GM18520 (cell line): ENCODE measurements at regions not wholly inside any gene's neighbourhood (a gene's known extent, or its start where the extent isn't known, plus 50 kb on each side); places are given as distances from the start of the nearest gene placed in this dataset.

Experiments
- ATAC-seq: cut with Tn5 transposase; IDR thresholded peaks from one replicate; pipeline ENCODE4 v1.9.1; 2021; ENCODE audit not compliant: unreplicated experiment

- no peak for ATAC-seq
Observed at GRCh38 chr13:24042710-24043440, 117.6 kb upstream of the SPATA13 start.

DNA sequence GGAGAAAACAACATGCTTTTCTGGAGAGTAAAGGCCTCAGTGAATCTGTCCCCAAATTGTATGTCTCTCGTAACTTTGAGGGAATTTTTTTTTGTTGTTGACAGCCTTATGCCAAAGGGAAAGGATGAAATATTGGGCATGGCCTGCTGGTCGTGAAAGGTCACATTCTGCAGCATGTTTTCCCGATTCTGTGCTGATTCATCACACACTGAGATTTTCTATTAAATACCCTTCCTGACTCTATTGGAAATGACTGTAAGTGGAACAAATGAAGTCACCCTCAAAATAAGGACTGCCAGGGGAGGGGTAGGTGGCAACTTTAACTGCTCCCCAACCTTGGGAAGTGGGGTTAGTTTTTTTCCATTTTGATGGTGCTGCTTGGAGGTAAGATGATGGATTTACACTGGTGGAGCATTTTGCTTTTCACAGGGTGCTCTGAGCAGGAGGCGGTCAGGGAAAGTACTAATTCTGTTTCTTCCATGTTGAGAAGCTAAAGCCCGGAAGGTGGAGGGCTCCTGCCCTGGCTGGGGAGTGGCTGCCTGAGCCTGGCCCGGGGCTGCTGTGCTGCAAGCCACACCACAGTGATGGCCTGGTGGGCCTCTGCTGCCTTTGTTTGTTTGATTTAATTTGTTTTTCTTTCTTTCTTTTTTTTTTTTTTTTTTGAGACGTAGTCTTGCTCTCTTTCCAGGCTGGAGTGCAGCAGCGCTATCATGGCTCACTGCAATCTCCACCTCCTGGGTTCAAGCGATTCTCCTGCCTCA lies 116.8 kb upstream of the SPATA13 start:
- ATAC-seq, result no peak

DNA sequence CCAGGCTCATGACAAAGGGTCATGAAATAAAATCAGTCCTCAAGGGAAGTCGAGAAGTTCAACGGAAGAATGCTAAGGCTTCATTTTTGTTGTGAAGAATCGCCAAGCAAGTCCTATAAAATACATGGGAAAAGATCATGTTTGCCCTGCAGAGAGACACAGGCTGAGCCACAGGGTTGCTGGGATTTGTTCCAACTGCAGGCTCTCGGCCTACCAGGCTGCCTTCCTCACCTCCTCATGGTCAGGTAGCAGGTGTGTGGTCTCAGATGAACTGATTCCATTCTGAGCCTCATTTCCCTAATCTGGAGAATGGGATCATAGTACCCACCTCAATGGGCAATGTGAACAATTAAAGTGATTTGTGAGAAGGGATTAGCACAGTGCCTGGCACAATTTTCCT lies 114.9 kb upstream of the SPATA13 start:
- no peak for ATAC-seq

GRCh38 chr13:24050292-24050711 lies 110.2 kb upstream of the SPATA13 start:
- ATAC-seq, result no peak

DNA sequence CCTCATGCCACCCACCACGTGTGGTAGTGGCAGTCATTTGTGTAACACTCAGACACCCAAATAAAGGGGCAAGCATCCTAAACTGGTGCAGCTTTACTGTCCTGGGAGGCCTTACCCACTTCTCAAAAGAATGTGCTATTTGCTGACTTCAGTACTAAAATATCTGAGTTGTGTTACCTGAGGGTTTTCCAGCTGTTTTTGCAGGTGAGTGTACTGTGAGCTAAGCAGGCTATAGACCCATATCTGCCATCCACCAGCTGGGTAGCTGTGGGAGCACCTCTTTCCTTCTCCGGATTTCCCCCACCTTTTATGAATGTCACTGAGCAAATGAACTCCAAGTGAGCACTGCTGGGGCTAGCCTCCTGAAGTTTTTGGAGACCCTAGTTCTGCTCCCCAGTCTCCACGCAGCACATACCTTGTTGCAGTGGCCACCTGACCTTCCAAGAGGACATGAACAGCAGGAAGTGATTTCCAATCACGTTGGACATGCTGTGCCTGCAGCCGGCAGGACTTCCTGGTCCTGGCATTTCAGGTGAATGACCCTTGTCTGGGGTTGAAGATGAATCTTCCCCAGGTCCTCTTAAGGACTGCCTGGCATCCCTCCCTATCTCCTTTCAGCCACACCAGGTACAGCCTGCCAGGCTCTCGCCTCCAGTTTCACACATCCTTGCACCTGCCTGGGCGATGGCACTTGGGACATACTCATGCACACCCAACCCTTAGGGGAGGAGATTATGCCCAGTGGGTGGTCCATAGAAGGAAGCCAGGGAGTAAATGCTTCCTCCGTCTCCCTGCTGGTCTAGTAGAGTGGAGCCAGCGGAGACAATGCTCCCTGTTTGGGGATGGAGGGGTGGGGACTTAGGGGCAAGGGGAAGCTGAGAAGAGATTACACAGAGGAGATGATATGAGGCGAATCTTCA lies 109.5 kb upstream of the SPATA13 start:
- ATAC-seq, result no peak

DNA sequence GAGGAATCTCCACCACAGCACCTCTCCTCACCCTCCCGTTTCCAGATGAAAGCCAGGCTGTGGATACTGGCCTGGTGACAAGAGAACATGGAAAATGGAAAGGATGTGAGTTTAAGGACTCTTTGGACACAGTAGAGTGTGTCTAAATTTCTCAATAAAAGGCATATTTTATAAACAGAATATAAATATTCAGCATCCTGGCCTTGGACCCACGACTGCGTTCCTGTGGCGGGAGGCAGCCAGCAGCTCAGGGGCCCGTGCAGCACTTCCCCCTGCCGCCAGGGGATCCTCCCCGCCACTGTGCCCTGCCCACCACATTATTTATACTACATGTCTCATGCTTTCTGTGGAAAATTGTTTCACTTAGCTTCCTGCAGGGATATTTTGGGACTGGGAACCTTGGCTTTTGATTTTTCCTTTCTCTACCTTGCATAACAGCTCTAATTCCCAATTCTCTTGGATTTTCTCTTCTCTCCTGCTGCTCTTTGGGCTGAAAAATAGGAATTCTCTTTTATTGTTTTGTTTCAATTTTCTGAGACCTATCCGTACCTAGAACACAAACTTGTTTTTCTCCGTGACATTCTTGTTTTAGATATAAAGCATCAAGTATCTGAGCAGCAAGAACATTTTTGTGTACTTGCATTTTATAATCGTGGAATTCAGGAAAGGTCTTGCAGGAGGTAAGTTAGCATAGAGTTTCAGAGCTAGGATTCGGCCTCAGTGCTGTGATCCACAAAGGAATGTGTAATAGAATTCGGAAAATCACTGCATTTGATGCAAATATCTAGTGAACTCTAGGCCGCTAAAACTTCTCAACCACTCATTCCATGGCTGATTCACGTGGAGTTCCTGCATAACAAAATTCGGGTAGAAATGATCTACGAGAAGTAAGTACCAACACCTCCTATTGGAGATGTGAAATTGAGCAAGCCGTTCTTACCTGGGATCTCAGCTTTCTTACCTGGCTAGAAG lies 107.7 kb upstream of the SPATA13 start:
- no peak for ATAC-seq

DNA sequence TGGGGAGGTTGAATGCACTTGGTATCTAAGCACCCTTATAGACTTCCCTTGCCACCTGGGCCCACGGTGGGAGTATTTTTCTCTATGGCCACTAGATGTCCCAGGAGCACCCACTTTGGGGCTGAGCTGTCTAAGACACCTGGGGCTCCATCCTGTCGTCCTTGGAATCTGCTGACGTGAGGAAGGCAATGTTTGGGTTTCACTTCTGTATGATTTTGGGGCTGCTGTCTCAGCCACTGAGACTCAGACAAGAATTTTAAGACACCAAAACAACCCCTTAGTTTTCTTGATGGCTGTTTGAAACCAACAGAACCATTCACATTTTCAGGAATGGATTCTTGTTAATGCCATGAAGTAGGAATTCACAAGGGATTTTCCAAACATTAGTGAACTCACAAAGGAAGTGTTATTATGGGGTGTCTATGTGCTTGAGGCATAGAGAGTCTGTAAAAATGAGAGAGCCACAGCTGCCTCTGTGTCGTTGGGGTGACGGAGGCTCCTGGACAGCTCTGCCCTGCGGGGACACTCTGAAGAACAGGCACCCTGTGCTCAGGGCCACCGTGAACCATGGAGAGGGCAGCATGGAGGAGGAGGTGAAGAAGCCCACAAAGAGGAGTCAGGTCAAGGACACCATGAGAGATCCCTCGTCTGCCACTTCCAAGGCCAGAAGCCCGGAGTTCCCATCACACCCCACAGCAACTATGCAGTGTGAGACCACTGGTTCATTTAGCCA lies 106.8 kb upstream of the SPATA13 start:
- ATAC-seq, result peak; percentile 47

DNA sequence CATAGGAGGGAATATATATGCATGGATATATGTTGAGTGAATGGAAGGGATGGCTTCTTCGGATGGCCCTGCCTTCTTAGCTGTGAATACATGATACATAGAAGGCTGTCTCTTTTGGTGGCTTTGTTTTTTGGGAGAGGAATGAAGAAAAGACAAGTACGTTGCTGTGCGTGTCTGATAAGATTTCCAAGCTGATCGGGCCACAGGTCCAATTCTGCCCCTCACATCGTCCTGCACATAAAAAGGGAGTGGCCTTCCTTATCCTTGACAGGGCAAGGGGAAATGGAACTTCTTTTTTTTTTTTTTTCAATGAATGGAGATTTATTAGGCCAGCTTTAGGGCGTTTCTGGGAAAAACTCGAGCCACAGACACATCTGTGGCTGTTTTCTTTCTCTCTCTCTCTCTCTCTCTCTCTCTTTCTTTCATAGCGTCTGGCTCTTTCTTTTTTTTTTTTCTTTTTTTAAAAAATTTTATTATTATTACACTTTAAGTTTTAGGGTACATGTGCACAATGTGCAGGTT lies 103.8 kb upstream of the SPATA13 start:
- ATAC-seq, result no peak

GRCh38 chr13:24060993-24061392 lies 99.5 kb upstream of the SPATA13 start:
- ATAC-seq, result peak; percentile 60

- no peak for ATAC-seq
Observed at GRCh38 chr13:24063281-24063877, 97.1 kb upstream of the SPATA13 start.

DNA sequence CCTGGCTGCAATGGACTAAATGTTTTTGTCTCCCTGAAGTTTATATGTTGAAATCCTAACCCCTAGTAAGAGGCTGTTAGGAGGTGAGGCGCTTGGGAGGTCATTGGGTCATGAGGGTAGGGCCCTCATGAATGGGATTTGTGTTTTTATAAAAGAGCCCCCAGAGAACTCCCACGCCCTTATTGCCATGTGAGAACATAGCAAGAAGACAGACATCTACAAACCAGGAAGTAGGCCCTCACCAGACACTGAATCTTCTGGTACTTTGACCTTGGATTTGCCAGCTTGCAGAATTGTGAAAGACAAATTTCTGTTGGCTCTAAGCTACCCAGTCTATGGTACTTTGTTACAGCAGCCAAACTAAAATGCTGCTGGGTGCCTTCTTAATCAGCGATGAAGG lies 96.1 kb upstream of the SPATA13 start:
- no peak for ATAC-seq

DNA sequence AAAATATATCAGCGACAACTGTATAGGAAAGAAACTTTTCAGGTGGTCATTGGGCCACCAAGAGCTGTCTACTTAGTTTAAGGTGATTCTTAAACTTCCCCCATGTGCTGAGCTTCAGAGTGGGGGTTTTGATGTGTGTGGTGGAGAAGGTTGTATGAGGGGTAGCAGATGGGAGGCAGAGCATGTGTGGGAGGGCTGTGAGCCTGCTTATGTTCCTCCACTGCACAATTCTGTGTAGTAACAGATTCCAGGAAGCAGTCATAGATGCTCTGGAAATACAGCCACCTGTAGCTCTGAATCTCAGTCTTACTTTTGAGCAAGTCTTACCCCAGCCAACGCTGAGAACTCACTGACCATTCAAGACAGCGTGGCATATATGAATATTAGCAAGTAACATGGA lies 95.3 kb upstream of the SPATA13 start:
- no peak for ATAC-seq

- no peak for ATAC-seq
Observed at GRCh38 chr13:24066405-24067295, 93.9 kb upstream of the SPATA13 start.

GRCh38 chr13:24068472-24068871 lies 92.0 kb upstream of the SPATA13 start:
- no peak for ATAC-seq

DNA sequence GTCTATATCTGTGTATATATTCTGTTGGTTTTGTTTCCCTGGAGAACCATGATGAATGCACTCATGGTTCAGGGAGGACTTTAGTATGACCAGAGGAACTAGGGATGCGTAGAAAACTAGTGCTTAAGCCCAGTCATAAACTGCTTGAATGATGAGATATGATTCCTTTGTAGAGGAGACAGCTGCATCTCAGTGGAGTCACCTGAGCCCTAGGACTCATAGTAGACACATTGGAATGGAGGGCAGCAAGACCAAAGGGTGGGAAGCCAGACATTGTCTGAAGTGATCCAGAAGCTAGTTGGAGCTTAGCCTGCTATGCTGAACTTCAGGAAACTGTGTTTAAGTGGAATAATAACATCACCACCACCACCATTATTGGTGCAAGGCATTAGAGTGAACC lies 89.5 kb upstream of the SPATA13 start:
- ATAC-seq, result no peak

DNA sequence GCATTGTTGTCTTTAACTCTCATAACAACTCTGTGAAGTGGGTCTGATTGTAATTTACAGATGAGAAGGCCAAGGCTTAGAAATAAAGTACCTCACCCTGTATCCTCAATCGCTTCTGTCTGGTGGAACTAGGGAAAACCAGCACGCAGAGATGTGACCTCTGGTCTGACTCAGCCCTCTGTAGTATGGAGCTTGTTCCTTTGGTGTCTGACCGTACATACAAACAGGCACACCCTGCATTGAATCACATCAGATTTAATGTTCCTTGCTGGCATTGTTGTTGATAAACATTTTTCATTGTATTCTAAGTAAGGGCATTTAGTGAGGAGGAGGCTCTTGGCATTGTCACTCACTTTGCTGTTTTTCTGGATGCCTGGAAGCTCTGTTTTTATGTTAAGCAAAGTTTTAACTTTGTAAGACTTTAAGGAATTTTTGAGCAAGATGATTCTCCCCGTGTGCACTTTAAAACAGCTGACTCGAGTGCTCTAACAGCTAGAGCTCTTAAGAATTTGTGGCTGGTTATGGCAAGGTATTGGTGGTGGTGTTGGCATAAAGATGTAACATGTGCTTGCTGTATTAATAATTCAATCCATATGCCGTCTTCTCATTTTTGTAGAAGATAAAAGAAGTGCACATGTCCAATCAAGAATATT lies 89.0 kb upstream of the SPATA13 start:
- no peak for ATAC-seq

GRCh38 chr13:24073657-24074056 lies 86.9 kb upstream of the SPATA13 start:
- ATAC-seq, result no peak

DNA sequence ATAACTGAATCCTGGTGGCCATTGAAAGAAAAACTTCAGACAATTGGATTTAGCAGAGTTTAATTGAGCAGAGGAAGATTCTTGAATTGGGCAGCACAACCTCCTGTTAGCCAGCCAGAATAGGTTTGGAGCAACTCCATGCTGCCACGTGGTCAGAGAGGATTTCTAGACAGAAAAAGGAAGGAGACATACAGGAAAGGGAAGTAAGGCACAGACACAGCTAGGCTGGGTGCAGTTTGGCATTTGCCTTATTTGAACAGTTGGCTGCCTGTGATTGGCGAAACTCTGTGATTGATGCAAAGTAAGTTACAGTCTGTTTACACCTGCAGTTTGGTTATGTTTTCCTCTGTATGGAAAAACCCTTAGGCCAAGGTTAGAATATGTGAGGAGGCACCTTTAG lies 85.8 kb upstream of the SPATA13 start:
- ATAC-seq, result no peak
